ENCODE measurements at regions not wholly inside any gene's neighbourhood (a gene's known extent, or its start where the extent isn't known, plus 50 kb on each side); places are given as distances from the start of the nearest gene placed in this dataset.

DNA sequence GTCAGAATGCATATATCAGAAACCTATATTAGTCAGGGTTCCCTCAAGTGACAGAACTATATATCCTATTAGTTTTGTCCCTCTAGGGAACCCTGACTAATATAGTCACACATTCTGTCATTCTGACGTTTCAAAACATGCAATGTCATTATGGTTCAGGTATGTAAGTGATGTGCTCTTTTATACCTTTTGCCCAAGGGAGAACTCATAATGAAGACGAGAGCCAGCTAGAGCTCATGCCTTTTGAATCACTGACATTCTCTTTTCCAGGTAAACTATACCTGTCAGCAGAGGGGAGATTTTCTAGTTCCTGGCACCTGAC, 576.7 kb downstream of the LRRC70 start:
- intact Hi-C loops (cut with DNase I), result no loop called here
- no peak for TF ChIP-seq POLR2A (IDR thresholded peaks at IDR 0.05)
- Histone ChIP-seq H3K4me1 (peaks cover 0 to 7% (median 2%) of the 10 kb centered on the region in 4 donors), H3K27me3 (no peaks in the 10 kb centered on the region), H3K27ac (peak overlapping the region in 2 of 3 donors; percentile 27 to 57), H3K36me3 (no peaks in the 10 kb centered on the region), H3K4me3 (peak overlapping the region; percentile 7 to 41 (median 37)), H3K9me3 (no peaks in the 10 kb centered on the region)
- peak; percentile 10 to 61 (median 22) for ATAC-seq
- WGBS (ENCODE audit: insufficient coverage, low coverage, low lambda C conversion rate, missing lambda C conversion rate), result 47% methylated on average over 2 of the region's 2 CpGs
- no peak for DNase-seq

DNA sequence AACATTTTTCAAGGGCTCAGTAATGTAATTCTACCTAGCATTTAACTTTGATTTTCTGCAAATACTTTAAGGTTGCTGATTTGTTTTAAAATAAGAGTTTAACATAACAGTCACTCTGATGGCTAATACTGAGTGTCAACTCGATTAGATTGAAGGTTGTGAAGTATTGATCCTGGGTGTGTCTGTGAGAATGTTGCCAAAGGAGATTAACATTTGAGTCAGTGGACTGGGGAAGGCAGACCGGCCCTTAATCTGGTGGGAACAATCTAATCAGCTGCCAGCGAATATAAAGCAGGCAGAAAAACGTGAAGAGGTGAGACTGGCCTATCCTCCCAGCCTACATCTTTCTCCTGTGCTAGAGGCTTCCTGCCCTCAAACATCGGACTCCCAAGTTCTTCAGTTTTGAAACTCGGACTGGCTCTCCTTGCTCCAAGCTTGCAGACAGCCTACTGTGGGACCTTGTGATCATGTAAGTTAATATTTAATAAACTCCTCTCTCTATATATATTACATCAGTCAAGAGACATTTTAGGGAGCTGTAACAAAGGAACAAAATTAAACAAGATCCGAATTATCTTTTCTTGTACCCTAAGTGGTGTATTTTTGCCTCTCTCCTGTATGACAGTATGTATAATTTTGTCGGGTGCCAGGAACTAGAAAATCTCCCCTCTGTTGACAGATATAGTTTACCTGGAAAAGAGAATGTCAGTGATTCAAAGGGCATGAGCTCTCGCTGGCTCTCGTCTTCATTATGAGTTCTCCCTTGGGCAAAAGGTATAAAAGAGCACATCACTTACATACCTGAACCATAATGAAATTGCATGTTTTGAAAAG, 576.1 kb downstream of the LRRC70 start:
- 22% methylated on average over 10 of the region's 10 CpGs for WGBS (ENCODE audit: insufficient coverage, low coverage, low lambda C conversion rate, missing lambda C conversion rate)
- peak; percentile 39 for TF ChIP-seq POLR2A (IDR thresholded peaks at IDR 0.05)
- TF ChIP-seq, protein P1, sequence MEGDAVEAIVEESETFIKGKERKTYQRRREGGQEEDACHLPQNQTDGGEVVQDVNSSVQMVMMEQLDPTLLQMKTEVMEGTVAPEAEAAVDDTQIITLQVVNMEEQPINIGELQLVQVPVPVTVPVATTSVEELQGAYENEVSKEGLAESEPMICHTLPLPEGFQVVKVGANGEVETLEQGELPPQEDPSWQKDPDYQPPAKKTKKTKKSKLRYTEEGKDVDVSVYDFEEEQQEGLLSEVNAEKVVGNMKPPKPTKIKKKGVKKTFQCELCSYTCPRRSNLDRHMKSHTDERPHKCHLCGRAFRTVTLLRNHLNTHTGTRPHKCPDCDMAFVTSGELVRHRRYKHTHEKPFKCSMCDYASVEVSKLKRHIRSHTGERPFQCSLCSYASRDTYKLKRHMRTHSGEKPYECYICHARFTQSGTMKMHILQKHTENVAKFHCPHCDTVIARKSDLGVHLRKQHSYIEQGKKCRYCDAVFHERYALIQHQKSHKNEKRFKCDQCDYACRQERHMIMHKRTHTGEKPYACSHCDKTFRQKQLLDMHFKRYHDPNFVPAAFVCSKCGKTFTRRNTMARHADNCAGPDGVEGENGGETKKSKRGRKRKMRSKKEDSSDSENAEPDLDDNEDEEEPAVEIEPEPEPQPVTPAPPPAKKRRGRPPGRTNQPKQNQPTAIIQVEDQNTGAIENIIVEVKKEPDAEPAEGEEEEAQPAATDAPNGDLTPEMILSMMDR (IDR thresholded peaks at IDR 0.05), result no peak
- DNase-seq (no peak), ATAC-seq (peak; percentile 72 to 83 (median 82))
- Histone ChIP-seq H3K27ac (peak overlapping the region; percentile 23 to 57 (median 27)), H3K9me3 (no peaks in the 10 kb centered on the region), H3K4me1 (peaks cover 0 to 7% (median 2%) of the 10 kb centered on the region in 4 donors), H3K4me3 (peak overlapping the region; percentile 7 to 41 (median 37)), H3K27me3 (no peaks in the 10 kb centered on the region), H3K36me3 (no peaks in the 10 kb centered on the region)
- intact Hi-C loops (cut with DNase I), result no loop called here

DNA sequence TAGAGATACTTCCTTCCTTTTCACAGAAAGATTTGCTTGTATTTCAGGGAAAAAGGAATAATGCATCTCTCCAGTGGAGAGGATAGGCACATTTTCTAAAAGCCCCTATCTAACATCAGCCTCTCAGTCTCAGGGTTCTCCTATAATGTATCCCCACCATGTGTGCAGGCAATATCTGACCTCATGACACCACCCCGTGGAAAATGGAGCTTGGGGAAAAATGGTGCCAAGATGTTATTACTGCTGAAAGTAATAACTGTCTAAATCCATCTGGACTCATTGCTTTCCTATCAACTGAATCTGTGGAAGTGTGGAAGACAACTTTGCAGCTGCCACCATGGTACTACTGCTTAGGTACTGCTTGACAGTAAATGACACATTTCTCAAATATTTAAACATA, 574.3 kb downstream of the LRRC70 start:
- H3K27me3 ChIP-seq, result no peaks in the 10 kb centered on the region
- intact Hi-C loops (cut with DNase I), result no loop called here
- H3K27ac ChIP-seq, result no peak overlapping the region
- no peaks in the 10 kb centered on the region for H3K36me3 ChIP-seq
- ATAC-seq (no peak), DNase-seq (no peak)
- H3K4me3 ChIP-seq, result no peak overlapping the region
- peaks cover 0 to 7% (median 2%) of the 10 kb centered on the region in 4 donors for H3K4me1 ChIP-seq
- no peaks in the 10 kb centered on the region for H3K9me3 ChIP-seq
- 50% methylated on average over 1 of the region's 1 CpG for WGBS (ENCODE audit: insufficient coverage, low coverage, low lambda C conversion rate, missing lambda C conversion rate)
- no peak for TF ChIP-seq POLR2A (IDR thresholded peaks at IDR 0.05)
- TF ChIP-seq, protein P1 (IDR thresholded peaks at IDR 0.05), result no peak

DNA sequence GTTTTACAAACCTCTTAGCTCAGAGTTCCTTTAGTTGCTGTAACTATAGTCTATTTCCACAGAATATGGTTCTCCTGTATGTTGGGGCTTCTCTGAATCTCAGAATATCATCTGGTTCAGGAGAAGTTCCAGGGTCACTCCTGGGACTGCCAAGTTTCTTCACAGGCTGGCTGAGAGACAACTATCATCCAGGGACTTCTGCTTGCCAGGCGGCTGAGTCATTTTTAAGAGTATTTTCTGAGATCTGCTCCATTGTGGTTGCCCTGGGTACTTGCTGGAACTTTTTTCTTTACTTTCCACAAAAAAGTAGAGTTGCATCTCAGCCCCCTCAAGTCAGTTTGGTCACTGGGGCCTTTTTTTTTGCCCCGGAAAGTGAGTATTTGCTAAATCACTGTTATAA, 566.5 kb downstream of the LRRC70 start:
- no peak overlapping the region for H3K27ac ChIP-seq
- H3K4me3 ChIP-seq, result no peak overlapping the region
- DNase-seq, result peak in 2 of 3 donors; percentile 39 to 57
- peak; percentile 32 to 86 (median 70) for ATAC-seq
- peaks cover 0 to 7% (median 4%) of the 10 kb centered on the region in 4 donors for H3K4me1 ChIP-seq
- TF ChIP-seq POLR2A (IDR thresholded peaks at IDR 0.05), result no peak
- TF ChIP-seq, protein P1 (IDR thresholded peaks at IDR 0.05), result no peak
- H3K36me3 ChIP-seq, result no peaks in the 10 kb centered on the region
- no peaks in the 10 kb centered on the region for H3K27me3 ChIP-seq
- intact Hi-C loops (cut with DNase I), result no loop called here
- H3K9me3 ChIP-seq, result no peaks in the 10 kb centered on the region
- WGBS (ENCODE audit: insufficient coverage, low coverage, low lambda C conversion rate, missing lambda C conversion rate), result 64% methylated on average over 1 of the region's 2 CpGs

DNA sequence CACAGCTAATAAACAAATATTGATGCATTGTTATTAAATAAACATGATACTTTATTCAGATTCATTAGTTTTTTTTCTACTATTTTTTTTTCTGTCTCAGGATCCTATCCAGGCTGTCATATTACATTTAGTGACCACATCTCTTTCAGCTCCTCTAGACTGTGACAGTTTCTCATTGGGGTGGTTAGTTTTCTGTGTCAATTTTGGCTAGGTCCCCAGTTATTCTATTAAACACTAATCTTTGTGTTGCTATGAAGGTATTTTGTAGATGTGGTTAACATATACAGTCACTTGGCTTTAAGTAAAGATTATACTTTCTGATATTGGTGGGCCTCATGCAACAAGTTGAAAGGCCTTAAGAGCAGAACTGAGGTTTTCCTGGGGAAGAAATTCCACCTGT, 563.0 kb downstream of the LRRC70 start:
- intact Hi-C loops (cut with DNase I), result no loop called here
- Histone ChIP-seq H3K27me3 (no peaks in the 10 kb centered on the region), H3K4me3 (no peak overlapping the region), H3K27ac (no peak overlapping the region), H3K36me3 (no peaks in the 10 kb centered on the region), H3K9me3 (no peaks in the 10 kb centered on the region), H3K4me1 (peaks cover 0 to 7% (median 4%) of the 10 kb centered on the region in 4 donors)
- TF ChIP-seq POLR2A (IDR thresholded peaks at IDR 0.05), result no peak
- TF ChIP-seq, protein P1 (IDR thresholded peaks at IDR 0.05), result no peak
- DNase-seq, result no peak
- no peak for ATAC-seq
